ENCODE measurements at regions not wholly inside any gene's neighbourhood (a gene's known extent, or its start where the extent isn't known, plus 50 kb on each side); places are given as distances from the start of the nearest gene placed in this dataset.

- TF ChIP-seq SP1 (IDR thresholded peaks at IDR 0.05) (no peak), L3MBTL2 (conservative IDR thresholded peaks at IDR 0.05) (no peak), ELF4 (IDR thresholded peaks at IDR 0.05) (no peak), FOXM1 (IDR thresholded peaks at IDR 0.05; ENCODE audit: borderline replicate concordance) (no peak), BHLHE40 (IDR thresholded peaks at IDR 0.05; ENCODE audit: borderline replicate concordance) (no peak), HDGF (IDR thresholded peaks at IDR 0.05; ENCODE audit: borderline replicate concordance) (no peak), TARDBP (IDR thresholded peaks at IDR 0.05) (no peak), NFRKB (IDR thresholded peaks at IDR 0.05) (no peak)
- TF ChIP-seq, protein P1, sequence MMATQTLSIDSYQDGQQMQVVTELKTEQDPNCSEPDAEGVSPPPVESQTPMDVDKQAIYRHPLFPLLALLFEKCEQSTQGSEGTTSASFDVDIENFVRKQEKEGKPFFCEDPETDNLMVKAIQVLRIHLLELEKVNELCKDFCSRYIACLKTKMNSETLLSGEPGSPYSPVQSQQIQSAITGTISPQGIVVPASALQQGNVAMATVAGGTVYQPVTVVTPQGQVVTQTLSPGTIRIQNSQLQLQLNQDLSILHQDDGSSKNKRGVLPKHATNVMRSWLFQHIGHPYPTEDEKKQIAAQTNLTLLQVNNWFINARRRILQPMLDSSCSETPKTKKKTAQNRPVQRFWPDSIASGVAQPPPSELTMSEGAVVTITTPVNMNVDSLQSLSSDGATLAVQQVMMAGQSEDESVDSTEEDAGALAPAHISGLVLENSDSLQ (IDR thresholded peaks at IDR 0.05): no peak
These were observed 538.9 kb downstream of the SNAPC1 start for GRCh38 chr14:62301080-62301479.

Data from HEK293T (cell line).